ENCODE measurements at regions not wholly inside any gene's neighbourhood (a gene's known extent, or its start where the extent isn't known, plus 50 kb on each side); places are given as distances from the start of the nearest gene placed in this dataset.

DNA sequence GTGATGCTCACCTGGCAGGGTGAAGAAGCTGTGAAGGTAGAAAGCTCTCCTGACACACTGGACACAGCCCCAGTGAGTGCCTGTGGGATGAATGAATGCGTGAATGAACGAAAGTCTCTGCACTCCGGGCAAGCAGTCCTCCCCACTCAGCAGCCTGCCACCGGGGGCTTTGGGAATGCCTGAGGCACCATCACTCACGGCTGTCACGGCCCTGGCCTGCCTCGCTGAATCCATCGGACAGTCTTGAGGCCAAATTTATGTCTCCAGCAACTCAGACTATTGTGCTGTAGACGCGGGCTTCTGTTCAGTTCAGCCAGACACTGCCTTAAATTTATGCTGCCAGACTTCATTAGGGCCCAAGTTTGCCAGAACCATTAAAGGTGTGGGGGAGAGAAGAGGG lies 62.9 kb upstream of the TEX51 start:
- Mint-ChIP-seq H3K36me3 (ENCODE audit: low read depth) (no peaks in the 10 kb centered on the region), H3K4me1 (peaks cover 6% of the 10 kb centered on the region), H3K4me3 (no peak overlapping the region), H3K27ac (no peak overlapping the region), H3K9me3 (no peaks in the 10 kb centered on the region), H3K27me3 (ENCODE audit: insufficient read depth, low read depth, poor library complexity) (no peaks in the 10 kb centered on the region)
- Histone ChIP-seq H3K79me2 (replicated peaks; ENCODE audit: insufficient read depth) (no peaks in the 10 kb centered on the region), H4K20me1 (replicated peaks; ENCODE audit: insufficient read depth) (no peaks in the 10 kb centered on the region), H3K9me2 (ENCODE audit: insufficient read depth) (peaks cover 16% of the 10 kb centered on the region; the same call in 1 of the 2 replicates), H3F3A (replicated peaks; ENCODE audit: low read depth) (no peaks in the 10 kb centered on the region), H3K4me1 (ENCODE audit: insufficient read depth) (no peaks in the 10 kb centered on the region), H3K4me3 (no peak overlapping the region), H2AFZ (no peak overlapping the region), H3K27me3 (ENCODE audit: insufficient read depth) (no peaks in the 10 kb centered on the region), H3K36me3 (ENCODE audit: insufficient read depth) (no peaks in the 10 kb centered on the region), H3K27ac (ENCODE audit: low read depth) (no peak overlapping the region), H3K4me2 (no peak overlapping the region)
- no peak for DNase-seq (ENCODE audit: low spot score)
- no peak for ATAC-seq
- no peak for TF ChIP-seq ZNF114 (CRISPR knock-in tag; IDR thresholded peaks at IDR 0.05)
- TF ChIP-seq POLR2AphosphoS5 (IDR thresholded peaks at IDR 0.05; ENCODE audit: low read depth): no peak
- TF ChIP-seq ZNF331 (CRISPR knock-in tag; IDR thresholded peaks at IDR 0.05; ENCODE audit: low read depth): no peak
- TF ChIP-seq CREB1 (CRISPR knock-in tag; IDR thresholded peaks at IDR 0.05; ENCODE audit: low read depth): no peak
- TF ChIP-seq JUNB (IDR thresholded peaks at IDR 0.05; ENCODE audit: unreplicated experiment): no peak
- TF ChIP-seq EZH2 (IDR thresholded peaks at IDR 0.05; ENCODE audit: low read depth, unreplicated experiment): no peak
- TF ChIP-seq, protein P1, sequence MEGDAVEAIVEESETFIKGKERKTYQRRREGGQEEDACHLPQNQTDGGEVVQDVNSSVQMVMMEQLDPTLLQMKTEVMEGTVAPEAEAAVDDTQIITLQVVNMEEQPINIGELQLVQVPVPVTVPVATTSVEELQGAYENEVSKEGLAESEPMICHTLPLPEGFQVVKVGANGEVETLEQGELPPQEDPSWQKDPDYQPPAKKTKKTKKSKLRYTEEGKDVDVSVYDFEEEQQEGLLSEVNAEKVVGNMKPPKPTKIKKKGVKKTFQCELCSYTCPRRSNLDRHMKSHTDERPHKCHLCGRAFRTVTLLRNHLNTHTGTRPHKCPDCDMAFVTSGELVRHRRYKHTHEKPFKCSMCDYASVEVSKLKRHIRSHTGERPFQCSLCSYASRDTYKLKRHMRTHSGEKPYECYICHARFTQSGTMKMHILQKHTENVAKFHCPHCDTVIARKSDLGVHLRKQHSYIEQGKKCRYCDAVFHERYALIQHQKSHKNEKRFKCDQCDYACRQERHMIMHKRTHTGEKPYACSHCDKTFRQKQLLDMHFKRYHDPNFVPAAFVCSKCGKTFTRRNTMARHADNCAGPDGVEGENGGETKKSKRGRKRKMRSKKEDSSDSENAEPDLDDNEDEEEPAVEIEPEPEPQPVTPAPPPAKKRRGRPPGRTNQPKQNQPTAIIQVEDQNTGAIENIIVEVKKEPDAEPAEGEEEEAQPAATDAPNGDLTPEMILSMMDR (conservative IDR thresholded peaks at IDR 0.05; ENCODE audit: low read depth in 2 of 2): no peak
- TF ChIP-seq STAT1 (IDR thresholded peaks at IDR 0.05; ENCODE audit: unreplicated experiment): no peak
- TF ChIP-seq, protein P2, sequence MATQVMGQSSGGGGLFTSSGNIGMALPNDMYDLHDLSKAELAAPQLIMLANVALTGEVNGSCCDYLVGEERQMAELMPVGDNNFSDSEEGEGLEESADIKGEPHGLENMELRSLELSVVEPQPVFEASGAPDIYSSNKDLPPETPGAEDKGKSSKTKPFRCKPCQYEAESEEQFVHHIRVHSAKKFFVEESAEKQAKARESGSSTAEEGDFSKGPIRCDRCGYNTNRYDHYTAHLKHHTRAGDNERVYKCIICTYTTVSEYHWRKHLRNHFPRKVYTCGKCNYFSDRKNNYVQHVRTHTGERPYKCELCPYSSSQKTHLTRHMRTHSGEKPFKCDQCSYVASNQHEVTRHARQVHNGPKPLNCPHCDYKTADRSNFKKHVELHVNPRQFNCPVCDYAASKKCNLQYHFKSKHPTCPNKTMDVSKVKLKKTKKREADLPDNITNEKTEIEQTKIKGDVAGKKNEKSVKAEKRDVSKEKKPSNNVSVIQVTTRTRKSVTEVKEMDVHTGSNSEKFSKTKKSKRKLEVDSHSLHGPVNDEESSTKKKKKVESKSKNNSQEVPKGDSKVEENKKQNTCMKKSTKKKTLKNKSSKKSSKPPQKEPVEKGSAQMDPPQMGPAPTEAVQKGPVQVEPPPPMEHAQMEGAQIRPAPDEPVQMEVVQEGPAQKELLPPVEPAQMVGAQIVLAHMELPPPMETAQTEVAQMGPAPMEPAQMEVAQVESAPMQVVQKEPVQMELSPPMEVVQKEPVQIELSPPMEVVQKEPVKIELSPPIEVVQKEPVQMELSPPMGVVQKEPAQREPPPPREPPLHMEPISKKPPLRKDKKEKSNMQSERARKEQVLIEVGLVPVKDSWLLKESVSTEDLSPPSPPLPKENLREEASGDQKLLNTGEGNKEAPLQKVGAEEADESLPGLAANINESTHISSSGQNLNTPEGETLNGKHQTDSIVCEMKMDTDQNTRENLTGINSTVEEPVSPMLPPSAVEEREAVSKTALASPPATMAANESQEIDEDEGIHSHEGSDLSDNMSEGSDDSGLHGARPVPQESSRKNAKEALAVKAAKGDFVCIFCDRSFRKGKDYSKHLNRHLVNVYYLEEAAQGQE (IDR thresholded peaks at IDR 0.05; ENCODE audit: unreplicated experiment): no peak
- no peak for TF ChIP-seq NANOG (IDR thresholded peaks at IDR 0.05; ENCODE audit: borderline replicate concordance)
- TF ChIP-seq EZH2phosphoT487 (IDR thresholded peaks at IDR 0.05; ENCODE audit: unreplicated experiment): no peak
- TF ChIP-seq, protein P3, sequence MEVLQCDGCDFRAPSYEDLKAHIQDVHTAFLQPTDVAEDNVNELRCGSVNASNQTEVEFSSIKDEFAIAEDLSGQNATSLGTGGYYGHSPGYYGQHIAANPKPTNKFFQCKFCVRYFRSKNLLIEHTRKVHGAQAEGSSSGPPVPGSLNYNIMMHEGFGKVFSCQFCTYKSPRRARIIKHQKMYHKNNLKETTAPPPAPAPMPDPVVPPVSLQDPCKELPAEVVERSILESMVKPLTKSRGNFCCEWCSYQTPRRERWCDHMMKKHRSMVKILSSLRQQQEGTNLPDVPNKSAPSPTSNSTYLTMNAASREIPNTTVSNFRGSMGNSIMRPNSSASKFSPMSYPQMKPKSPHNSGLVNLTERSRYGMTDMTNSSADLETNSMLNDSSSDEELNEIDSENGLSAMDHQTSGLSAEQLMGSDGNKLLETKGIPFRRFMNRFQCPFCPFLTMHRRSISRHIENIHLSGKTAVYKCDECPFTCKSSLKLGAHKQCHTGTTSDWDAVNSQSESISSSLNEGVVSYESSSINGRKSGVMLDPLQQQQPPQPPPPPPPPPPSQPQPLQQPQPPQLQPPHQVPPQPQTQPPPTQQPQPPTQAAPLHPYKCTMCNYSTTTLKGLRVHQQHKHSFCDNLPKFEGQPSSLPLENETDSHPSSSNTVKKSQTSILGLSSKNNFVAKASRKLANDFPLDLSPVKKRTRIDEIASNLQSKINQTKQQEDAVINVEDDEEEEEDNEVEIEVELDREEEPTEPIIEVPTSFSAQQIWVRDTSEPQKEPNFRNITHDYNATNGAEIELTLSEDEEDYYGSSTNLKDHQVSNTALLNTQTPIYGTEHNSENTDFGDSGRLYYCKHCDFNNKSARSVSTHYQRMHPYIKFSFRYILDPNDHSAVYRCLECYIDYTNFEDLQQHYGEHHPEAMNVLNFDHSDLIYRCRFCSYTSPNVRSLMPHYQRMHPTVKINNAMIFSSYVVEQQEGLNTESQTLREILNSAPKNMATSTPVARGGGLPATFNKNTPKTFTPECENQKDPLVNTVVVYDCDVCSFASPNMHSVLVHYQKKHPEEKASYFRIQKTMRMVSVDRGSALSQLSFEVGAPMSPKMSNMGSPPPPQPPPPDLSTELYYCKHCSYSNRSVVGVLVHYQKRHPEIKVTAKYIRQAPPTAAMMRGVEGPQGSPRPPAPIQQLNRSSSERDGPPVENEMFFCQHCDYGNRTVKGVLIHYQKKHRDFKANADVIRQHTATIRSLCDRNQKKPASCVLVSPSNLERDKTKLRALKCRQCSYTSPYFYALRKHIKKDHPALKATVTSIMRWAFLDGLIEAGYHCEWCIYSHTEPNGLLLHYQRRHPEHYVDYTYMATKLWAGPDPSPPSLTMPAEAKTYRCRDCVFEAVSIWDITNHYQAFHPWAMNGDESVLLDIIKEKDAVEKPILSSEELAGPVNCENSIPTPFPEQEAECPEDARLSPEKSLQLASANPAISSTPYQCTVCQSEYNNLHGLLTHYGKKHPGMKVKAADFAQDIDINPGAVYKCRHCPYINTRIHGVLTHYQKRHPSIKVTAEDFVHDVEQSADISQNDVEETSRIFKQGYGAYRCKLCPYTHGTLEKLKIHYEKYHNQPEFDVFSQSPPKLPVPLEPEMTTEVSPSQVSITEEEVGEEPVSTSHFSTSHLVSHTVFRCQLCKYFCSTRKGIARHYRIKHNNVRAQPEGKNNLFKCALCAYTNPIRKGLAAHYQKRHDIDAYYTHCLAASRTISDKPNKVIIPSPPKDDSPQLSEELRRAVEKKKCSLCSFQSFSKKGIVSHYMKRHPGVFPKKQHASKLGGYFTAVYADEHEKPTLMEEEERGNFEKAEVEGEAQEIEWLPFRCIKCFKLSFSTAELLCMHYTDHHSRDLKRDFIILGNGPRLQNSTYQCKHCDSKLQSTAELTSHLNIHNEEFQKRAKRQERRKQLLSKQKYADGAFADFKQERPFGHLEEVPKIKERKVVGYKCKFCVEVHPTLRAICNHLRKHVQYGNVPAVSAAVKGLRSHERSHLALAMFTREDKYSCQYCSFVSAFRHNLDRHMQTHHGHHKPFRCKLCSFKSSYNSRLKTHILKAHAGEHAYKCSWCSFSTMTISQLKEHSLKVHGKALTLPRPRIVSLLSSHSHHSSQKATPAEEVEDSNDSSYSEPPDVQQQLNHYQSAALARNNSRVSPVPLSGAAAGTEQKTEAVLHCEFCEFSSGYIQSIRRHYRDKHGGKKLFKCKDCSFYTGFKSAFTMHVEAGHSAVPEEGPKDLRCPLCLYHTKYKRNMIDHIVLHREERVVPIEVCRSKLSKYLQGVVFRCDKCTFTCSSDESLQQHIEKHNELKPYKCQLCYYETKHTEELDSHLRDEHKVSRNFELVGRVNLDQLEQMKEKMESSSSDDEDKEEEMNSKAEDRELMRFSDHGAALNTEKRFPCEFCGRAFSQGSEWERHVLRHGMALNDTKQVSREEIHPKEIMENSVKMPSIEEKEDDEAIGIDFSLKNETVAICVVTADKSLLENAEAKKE (CRISPR knock-in tag; IDR thresholded peaks at IDR 0.05): no peak
- TF ChIP-seq, protein P4, sequence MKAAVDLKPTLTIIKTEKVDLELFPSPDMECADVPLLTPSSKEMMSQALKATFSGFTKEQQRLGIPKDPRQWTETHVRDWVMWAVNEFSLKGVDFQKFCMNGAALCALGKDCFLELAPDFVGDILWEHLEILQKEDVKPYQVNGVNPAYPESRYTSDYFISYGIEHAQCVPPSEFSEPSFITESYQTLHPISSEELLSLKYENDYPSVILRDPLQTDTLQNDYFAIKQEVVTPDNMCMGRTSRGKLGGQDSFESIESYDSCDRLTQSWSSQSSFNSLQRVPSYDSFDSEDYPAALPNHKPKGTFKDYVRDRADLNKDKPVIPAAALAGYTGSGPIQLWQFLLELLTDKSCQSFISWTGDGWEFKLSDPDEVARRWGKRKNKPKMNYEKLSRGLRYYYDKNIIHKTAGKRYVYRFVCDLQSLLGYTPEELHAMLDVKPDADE (IDR thresholded peaks at IDR 0.05): no peak
